ENCODE measurements at regions not wholly inside any gene's neighbourhood (a gene's known extent, or its start where the extent isn't known, plus 50 kb on each side); places are given as distances from the start of the nearest gene placed in this dataset.

GRCh38 chr12:4214877-4215228 lies 58.7 kb upstream of the CCND2 start:
- in situ Hi-C loops (cut with MboI; ENCODE audit: low pct_unique_long_range_greater_than_20kb, low sequenced_read_pairs, unreplicated experiment), result no loop called here
- TF ChIP-seq CTCF (IDR thresholded peaks at IDR 0.05; ENCODE audit: extremely low read depth, insufficient read depth, missing control alignments), result no peak
- DNase-seq (ENCODE audit: low spot score), result no peak

- in situ Hi-C loops (cut with MboI; ENCODE audit: low pct_unique_long_range_greater_than_20kb, low sequenced_read_pairs, unreplicated experiment), result no loop called here
- no peak for TF ChIP-seq CTCF (IDR thresholded peaks at IDR 0.05; ENCODE audit: extremely low read depth, insufficient read depth, missing control alignments)
- DNase-seq (ENCODE audit: low spot score), result no peak
Observed at GRCh38 chr12:4213471-4213870, 60.1 kb upstream of the CCND2 start.

- in situ Hi-C loops (cut with MboI; ENCODE audit: low pct_unique_long_range_greater_than_20kb, low sequenced_read_pairs, unreplicated experiment), result no loop called here
- no peak for DNase-seq (ENCODE audit: low spot score)
- no peak for TF ChIP-seq CTCF (IDR thresholded peaks at IDR 0.05; ENCODE audit: extremely low read depth, insufficient read depth, missing control alignments)
Observed at GRCh38 chr12:4212845-4213244, 60.7 kb upstream of the CCND2 start.

GRCh38 chr12:4211372-4211771 lies 62.2 kb upstream of the CCND2 start:
- DNase-seq (ENCODE audit: low spot score), result no peak
- in situ Hi-C loops (cut with MboI; ENCODE audit: low pct_unique_long_range_greater_than_20kb, low sequenced_read_pairs, unreplicated experiment), result no loop called here
- no peak for TF ChIP-seq CTCF (IDR thresholded peaks at IDR 0.05; ENCODE audit: extremely low read depth, insufficient read depth, missing control alignments)

- no peak for DNase-seq (ENCODE audit: low spot score)
- TF ChIP-seq CTCF (IDR thresholded peaks at IDR 0.05; ENCODE audit: extremely low read depth, insufficient read depth, missing control alignments), result no peak
- in situ Hi-C loops (cut with MboI; ENCODE audit: low pct_unique_long_range_greater_than_20kb, low sequenced_read_pairs, unreplicated experiment), result no loop called here
Observed at GRCh38 chr12:4210183-4210582, 63.4 kb upstream of the CCND2 start.

- in situ Hi-C loops (cut with MboI; ENCODE audit: low pct_unique_long_range_greater_than_20kb, low sequenced_read_pairs, unreplicated experiment), result no loop called here
- TF ChIP-seq CTCF (IDR thresholded peaks at IDR 0.05; ENCODE audit: extremely low read depth, insufficient read depth, missing control alignments), result no peak
- no peak for DNase-seq (ENCODE audit: low spot score)
Observed at GRCh38 chr12:4206470-4206869, 67.1 kb upstream of the CCND2 start.

- DNase-seq (ENCODE audit: low spot score), result no peak
- in situ Hi-C loops (cut with MboI; ENCODE audit: low pct_unique_long_range_greater_than_20kb, low sequenced_read_pairs, unreplicated experiment), result no loop called here
Observed at GRCh38 chr12:4203772-4204376, 69.7 kb upstream of the CCND2 start.

More at GRCh38 chr12:4203772-4204376, 69.7 kb upstream of the CCND2 start:
- no peak for TF ChIP-seq CTCF (IDR thresholded peaks at IDR 0.05; ENCODE audit: extremely low read depth, insufficient read depth, missing control alignments)
